IPS DF 6.9 (cell line): ENCODE measurements at regions not wholly inside any gene's neighbourhood (a gene's known extent, or its start where the extent isn't known, plus 50 kb on each side); places are given as distances from the start of the nearest gene placed in this dataset.
"Not testable (repeated sequence)": the region's sequence is repeated elsewhere in the genome, so short reads cannot be mapped to it uniquely, and the experiment has no call there.

Experiments
- DNase-seq: peaks from one replicate; pipeline ENCODE4 v3.0.0-alpha.2; 2013; ENCODE audit warnings: low read depth, low spot score
- H3K27ac ChIP-seq: one replicate; pipeline ENCODE4 v1.5.1; 2013; ENCODE audit warnings: low read length, control low read depth
- H3K27me3 ChIP-seq: 2 replicates; pipeline ENCODE4 v1.6.1; 2013; ENCODE audit warnings: mild to moderate bottlenecking, low read length; ENCODE audit not compliant: control insufficient read depth, insufficient read depth
- H3K36me3 ChIP-seq: 2 replicates; pipeline ENCODE4 v1.6.1; 2013; ENCODE audit warnings: low read length; ENCODE audit not compliant: control insufficient read depth, insufficient read depth
- H3K4me1 ChIP-seq: 2 replicates; pipeline ENCODE4 v1.6.1; 2013; ENCODE audit warnings: low read length; ENCODE audit not compliant: control insufficient read depth, insufficient read depth
- H3K4me3 ChIP-seq: 2 replicates; pipeline ENCODE4 v1.5.1; 2013; ENCODE audit warnings: mild to moderate bottlenecking, low read length
- H3K9me3 ChIP-seq: 2 replicates; pipeline ENCODE4 v1.6.1; 2013; ENCODE audit warnings: low read length, inconsistent platforms; ENCODE audit not compliant: control insufficient read depth, insufficient read depth
- WGBS: extraction: QIAGEN DNeasy Blood & Tissue Kit; methylation state at CpG from one replicate; pipeline ENCODE4 v1.1.7; 2013; ENCODE audit warnings: mixed read lengths, missing lambda C conversion rate; ENCODE audit not compliant: insufficient read length, insufficient coverage; 5-methylcytosine and 5-hydroxymethylcytosine counted together

DNA sequence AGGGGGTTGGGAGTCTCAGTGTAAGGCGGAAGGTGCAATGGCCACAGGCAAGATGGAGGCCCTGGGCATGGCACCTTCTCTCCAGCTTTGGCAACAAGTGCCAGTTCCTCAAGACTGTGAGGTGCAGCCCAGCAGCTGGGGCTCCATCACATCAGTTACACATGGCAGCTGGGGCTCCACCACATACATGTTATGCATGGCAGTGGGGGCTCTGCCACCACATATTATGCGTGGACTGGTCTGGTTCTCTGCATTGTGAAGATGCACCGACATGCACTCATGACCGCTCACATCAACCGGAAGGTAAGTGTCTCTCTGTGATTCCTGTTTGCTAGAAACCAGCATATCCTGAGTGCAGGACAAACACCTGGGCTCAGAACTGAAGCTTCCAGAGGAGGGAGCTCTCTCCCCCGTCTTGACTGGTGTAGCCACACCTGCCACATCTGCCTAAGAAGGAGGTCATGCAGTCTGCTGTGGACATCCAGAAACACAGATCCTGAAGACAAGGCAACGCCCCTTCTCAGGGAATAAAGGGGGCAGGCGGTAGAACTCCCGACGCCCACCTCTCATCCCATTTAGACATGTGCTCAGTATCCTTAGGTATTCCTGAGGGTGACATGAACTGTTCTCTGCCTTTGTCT is 104.1 kb upstream of the TMPRSS2 start:
- no peaks in the 10 kb centered on the region for H3K9me3 ChIP-seq
- no peak overlapping the region for H3K27ac ChIP-seq
- DNase-seq, result peak; percentile 43
- no CpG with 5 or more reads among the region's 10 CpGs for WGBS
- H3K4me3 ChIP-seq, result no peak overlapping the region
- peaks cover 1% of the 10 kb centered on the region; the same call in 1 of the 2 replicates for H3K4me1 ChIP-seq
- no peaks in the 10 kb centered on the region for H3K36me3 ChIP-seq
- no peaks in the 10 kb centered on the region for H3K27me3 ChIP-seq

DNA sequence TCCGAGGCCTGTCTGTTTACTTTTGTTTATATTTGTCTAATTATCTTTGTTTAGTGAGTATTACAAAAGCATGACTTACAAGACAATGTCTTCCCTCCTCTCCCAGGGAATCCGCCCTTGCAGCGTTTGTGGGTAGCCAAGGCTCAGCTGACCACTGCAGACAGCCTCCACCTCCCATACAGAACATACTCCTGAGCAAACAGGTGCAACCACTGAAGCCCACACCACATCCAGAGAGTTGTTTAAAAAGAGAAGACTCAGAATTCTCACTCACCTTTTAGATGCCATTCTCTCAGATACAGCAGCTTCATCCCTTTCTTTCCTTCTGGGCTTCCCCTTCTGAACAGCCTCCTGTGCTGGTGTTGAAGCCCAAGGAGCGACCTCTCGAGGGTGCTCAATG is 103.5 kb upstream of the TMPRSS2 start:
- no peak for DNase-seq
- Histone ChIP-seq H3K36me3 (no peaks in the 10 kb centered on the region), H3K9me3 (no peaks in the 10 kb centered on the region), H3K4me1 (peaks cover 1% of the 10 kb centered on the region; the same call in 1 of the 2 replicates), H3K27ac (no peak overlapping the region), H3K27me3 (no peaks in the 10 kb centered on the region), H3K4me3 (no peak overlapping the region)
- WGBS, result no CpG with 5 or more reads among the region's 5 CpGs

GRCh38 chr21:41610840-41611115 is 102.8 kb upstream of the TMPRSS2 start:
- WGBS, result no CpG with 5 or more reads among the region's 12 CpGs
- not testable (repeated sequence) for H3K4me3 ChIP-seq, H3K36me3 ChIP-seq, H3K27me3 ChIP-seq, H3K9me3 ChIP-seq, H3K4me1 ChIP-seq, H3K27ac ChIP-seq, DNase-seq

- Histone ChIP-seq H3K9me3 (no peaks in the 10 kb centered on the region), H3K36me3 (no peaks in the 10 kb centered on the region), H3K4me3 (no peak overlapping the region), H3K27me3 (no peaks in the 10 kb centered on the region), H3K27ac (no peak overlapping the region), H3K4me1 (peaks cover 4% of the 10 kb centered on the region; the same call in 1 of the 2 replicates)
- DNase-seq, result peak; percentile 64
- no CpG with 5 or more reads among the region's 20 CpGs for WGBS
These were observed 102.3 kb upstream of the TMPRSS2 start for GRCh38 chr21:41610042-41610839.

DNA sequence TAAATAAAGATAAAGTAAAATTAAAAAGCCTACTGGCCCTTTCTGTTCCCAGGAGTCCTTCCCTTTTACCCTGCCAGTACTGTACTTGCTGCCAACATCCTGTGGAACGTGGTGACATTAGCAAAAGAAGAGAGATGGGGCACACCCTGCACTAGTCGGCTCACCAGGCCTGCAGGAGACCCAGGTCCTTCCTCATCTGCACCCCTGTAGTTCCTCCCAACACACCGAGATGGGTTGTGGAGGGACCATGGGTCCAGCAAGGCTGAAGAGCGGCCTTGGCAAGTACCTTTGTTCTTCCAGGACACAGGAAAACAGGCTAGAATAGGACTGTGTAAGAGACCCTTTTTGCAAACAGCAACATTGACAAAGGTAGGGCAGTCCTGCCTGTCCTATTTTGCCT is 98.7 kb upstream of the TMPRSS2 start:
- H3K27ac ChIP-seq, result no peak overlapping the region
- H3K36me3 ChIP-seq, result no peaks in the 10 kb centered on the region
- no peak for DNase-seq
- WGBS, result no CpG with 5 or more reads among the region's 4 CpGs
- H3K9me3 ChIP-seq, result no peaks in the 10 kb centered on the region
- no peaks in the 10 kb centered on the region for H3K27me3 ChIP-seq
- peaks cover 3% of the 10 kb centered on the region; the same call in 1 of the 2 replicates for H3K4me1 ChIP-seq
- no peak overlapping the region for H3K4me3 ChIP-seq

DNA sequence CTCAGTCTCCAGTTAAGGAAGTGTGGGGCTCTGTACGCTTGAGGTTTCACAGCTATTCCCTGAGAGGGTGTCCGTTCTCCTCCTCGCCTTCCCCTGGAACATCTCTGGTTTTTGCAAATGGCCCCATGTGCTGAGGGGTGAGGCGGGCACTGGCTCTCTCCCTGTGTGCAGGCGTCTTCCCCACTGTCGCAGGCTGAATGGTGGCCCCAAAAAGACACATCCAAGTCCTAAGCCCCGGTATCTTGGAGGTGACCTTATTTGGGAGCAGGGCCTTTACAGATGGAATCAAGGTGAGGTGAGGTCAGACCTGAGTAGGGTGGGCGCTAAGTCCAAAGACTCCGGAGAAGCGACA is 98.0 kb upstream of the TMPRSS2 start:
- H3K27ac ChIP-seq, result no peak overlapping the region
- H3K9me3 ChIP-seq, result no peaks in the 10 kb centered on the region
- H3K4me3 ChIP-seq, result no peak overlapping the region
- WGBS, result no CpG with 5 or more reads among the region's 10 CpGs
- H3K4me1 ChIP-seq, result peaks cover 3% of the 10 kb centered on the region; the same call in 1 of the 2 replicates
- H3K27me3 ChIP-seq, result no peaks in the 10 kb centered on the region
- no peak for DNase-seq
- H3K36me3 ChIP-seq, result no peaks in the 10 kb centered on the region

DNA sequence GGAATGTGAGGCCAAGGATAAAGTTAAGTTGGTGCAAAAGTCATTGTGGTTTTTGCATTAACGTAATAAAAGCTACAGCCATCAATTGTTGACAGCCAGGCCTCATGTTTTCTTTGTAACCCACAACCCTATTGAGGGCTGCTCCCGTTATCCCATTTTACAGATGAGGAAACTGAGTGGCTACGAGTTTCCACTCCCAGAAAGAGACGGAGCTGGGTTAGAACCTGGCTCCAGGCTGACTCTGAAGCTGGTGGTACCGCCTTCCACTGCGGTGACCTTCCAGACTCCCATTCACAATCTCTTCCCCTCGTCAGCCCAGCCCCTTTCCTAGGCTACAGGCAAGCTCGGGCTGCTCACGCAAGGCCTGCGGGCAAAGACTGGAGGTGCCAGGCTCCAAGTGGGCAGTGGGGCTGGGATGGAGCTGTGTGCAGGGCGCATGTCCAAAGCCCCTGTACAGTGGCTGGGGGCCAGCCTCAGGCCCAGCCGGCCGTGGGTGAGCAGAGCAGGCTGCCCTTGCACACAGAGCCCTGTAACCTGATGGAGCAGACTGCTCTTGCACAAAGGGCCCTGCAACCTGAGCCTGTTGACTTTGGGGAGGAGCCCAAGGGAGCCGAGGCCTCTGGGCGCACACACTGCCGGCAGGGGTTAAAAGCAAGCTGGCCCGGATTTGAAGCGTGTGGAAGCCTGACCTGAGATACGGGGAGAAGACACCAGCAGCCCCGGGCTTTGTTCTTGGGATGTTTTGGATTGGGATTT is 97.4 kb upstream of the TMPRSS2 start:
- WGBS, result no CpG with 5 or more reads among the region's 20 CpGs
- Histone ChIP-seq H3K4me1 (peaks cover 3% of the 10 kb centered on the region; the same call in 1 of the 2 replicates), H3K27me3 (no peaks in the 10 kb centered on the region), H3K4me3 (no peak overlapping the region), H3K9me3 (no peaks in the 10 kb centered on the region), H3K27ac (no peak overlapping the region), H3K36me3 (no peaks in the 10 kb centered on the region)
- no peak for DNase-seq

DNA sequence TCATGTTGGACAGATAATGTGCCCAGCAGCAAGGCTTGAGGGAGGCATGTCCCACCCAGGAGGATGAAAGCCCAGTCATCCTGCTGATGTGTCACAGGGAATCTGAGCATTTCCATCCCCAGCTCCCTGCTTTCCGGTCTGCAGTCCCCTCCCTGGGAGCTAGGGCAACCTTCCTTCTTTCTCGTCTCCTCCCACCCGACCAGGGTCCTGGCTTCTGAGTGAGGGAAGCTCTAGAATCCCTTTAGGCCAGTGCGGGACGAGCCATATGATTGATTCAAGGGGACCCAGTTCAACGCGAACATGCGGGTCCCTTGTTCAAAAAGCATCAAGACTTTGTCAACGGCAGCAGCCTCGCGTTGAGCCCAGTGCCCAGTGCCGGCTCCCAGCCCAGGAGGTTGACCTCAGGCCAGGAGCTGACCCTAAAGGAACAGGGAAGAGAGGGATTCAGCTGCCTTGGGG is 96.7 kb upstream of the TMPRSS2 start:
- DNase-seq, result no peak
- no peaks in the 10 kb centered on the region for H3K36me3 ChIP-seq
- H3K9me3 ChIP-seq, result no peaks in the 10 kb centered on the region
- H3K4me1 ChIP-seq, result peaks cover 3% of the 10 kb centered on the region; the same call in 1 of the 2 replicates
- H3K4me3 ChIP-seq, result no peak overlapping the region
- no CpG with 5 or more reads among the region's 12 CpGs for WGBS
- no peak overlapping the region for H3K27ac ChIP-seq
- H3K27me3 ChIP-seq, result no peaks in the 10 kb centered on the region

GRCh38 chr21:41603476-41603875 is 95.5 kb upstream of the TMPRSS2 start:
- Histone ChIP-seq H3K27me3 (no peaks in the 10 kb centered on the region), H3K4me1 (peaks cover 3% of the 10 kb centered on the region; the same call in 1 of the 2 replicates), H3K4me3 (no peak overlapping the region), H3K27ac (no peak overlapping the region), H3K9me3 (no peaks in the 10 kb centered on the region), H3K36me3 (no peaks in the 10 kb centered on the region)
- no peak for DNase-seq
- no CpG with 5 or more reads among the region's 8 CpGs for WGBS

DNA sequence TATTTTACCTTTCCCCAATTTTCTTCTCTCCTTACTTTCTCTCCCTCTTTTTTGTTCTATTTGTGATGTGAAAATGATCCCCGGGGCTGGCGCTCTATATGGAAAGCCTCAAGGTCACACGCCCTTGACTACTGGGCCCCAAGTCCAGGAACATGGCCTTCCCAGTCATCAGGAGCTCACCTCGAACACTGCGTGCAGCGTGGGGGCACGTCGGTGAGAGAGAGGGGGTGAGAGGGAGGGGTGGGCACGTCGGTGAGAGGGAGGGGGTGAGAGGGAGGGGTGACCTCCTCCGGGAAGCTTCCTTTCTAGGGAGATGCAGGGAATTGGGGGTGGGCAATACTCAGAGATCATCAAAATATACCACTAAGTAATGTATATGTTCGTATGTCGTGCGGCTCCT is 94.6 kb upstream of the TMPRSS2 start:
- Histone ChIP-seq H3K4me1 (peaks cover 3% of the 10 kb centered on the region; the same call in 1 of the 2 replicates), H3K4me3 (no peak overlapping the region), H3K27ac (no peak overlapping the region), H3K36me3 (no peaks in the 10 kb centered on the region), H3K9me3 (no peaks in the 10 kb centered on the region), H3K27me3 (no peaks in the 10 kb centered on the region)
- no peak for DNase-seq
- no CpG with 5 or more reads among the region's 14 CpGs for WGBS
